ENCODE measurements at regions not wholly inside any gene's neighbourhood (a gene's known extent, or its start where the extent isn't known, plus 50 kb on each side); places are given as distances from the start of the nearest gene placed in this dataset.

DNA sequence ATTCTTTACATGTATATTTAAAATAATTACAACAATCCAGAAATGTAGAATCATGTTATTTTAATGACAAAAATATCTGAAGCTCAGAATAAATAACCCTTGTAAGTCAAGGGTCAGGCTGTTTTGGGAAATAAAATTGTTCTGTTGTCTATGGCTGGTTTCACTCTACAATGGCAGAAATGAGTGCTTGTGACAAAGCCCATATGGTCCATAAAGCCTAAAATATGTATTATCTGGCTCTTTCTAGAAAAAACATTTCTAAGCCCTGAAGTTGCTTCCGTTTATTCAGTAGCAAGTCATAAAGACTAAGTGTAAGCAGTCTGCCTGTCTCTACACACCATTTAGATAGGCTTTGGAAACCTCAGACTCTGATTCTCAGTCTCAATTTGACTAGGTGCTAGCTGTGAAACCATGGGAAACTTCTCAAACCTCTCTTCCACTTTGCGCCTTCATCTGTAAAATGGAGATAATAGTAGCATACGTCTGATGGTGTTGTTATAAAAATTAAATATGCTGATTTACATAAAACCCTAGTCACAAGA is 365.7 kb upstream of the CA10 start:
- TF ChIP-seq, protein P1, sequence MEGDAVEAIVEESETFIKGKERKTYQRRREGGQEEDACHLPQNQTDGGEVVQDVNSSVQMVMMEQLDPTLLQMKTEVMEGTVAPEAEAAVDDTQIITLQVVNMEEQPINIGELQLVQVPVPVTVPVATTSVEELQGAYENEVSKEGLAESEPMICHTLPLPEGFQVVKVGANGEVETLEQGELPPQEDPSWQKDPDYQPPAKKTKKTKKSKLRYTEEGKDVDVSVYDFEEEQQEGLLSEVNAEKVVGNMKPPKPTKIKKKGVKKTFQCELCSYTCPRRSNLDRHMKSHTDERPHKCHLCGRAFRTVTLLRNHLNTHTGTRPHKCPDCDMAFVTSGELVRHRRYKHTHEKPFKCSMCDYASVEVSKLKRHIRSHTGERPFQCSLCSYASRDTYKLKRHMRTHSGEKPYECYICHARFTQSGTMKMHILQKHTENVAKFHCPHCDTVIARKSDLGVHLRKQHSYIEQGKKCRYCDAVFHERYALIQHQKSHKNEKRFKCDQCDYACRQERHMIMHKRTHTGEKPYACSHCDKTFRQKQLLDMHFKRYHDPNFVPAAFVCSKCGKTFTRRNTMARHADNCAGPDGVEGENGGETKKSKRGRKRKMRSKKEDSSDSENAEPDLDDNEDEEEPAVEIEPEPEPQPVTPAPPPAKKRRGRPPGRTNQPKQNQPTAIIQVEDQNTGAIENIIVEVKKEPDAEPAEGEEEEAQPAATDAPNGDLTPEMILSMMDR (IDR thresholded peaks at IDR 0.05) = no peak
- no peak for TF ChIP-seq POLR2A (IDR thresholded peaks at IDR 0.05)

Measured in thyroid gland (tissue), 4 donors.